ENCODE measurements at regions not wholly inside any gene's neighbourhood (a gene's known extent, or its start where the extent isn't known, plus 50 kb on each side); places are given as distances from the start of the nearest gene placed in this dataset.

GRCh38 chr9:81096625-81097024 lies 592.7 kb downstream of the TLE1 start:
- TF ChIP-seq POLR2A (IDR thresholded peaks at IDR 0.05) (no peak), CTCF (IDR thresholded peaks at IDR 0.05) (no peak)
- H3K4me3 ChIP-seq (ENCODE audit: low read depth, poor library complexity, severe bottlenecking): no peak overlapping the region
- 46 to 53% methylated on average over 2 of the region's 2 CpGs for WGBS, 2 donors
- no peak for DNase-seq (ENCODE audit: low spot score in 2 of 2)
- intact Hi-C loops (cut with DNase I; ENCODE audit: low total_unique reads): no loop called here

GRCh38 chr9:81092057-81092456 lies 597.3 kb downstream of the TLE1 start:
- TF ChIP-seq POLR2A (IDR thresholded peaks at IDR 0.05): no peak
- TF ChIP-seq CTCF (IDR thresholded peaks at IDR 0.05): no peak
- WGBS, 2 donors: 88 to 92% methylated on average over 2 of the region's 2 CpGs
- DNase-seq (ENCODE audit: low spot score in 2 of 2): no peak
- intact Hi-C loops (cut with DNase I; ENCODE audit: low total_unique reads): no loop called here
- no peak overlapping the region for H3K4me3 ChIP-seq (ENCODE audit: low read depth, poor library complexity, severe bottlenecking)

- DNase-seq (ENCODE audit: low spot score in 2 of 2): no peak
- H3K4me3 ChIP-seq (ENCODE audit: low read depth, poor library complexity, severe bottlenecking): no peak overlapping the region
- intact Hi-C loops (cut with DNase I; ENCODE audit: low total_unique reads): no loop called here
- 89 to 92% methylated on average over 2 of the region's 2 CpGs for WGBS, 2 donors
- TF ChIP-seq POLR2A (IDR thresholded peaks at IDR 0.05) (no peak), CTCF (IDR thresholded peaks at IDR 0.05) (no peak)
These were observed 601.0 kb downstream of the TLE1 start for GRCh38 chr9:81088341-81088740.

- DNase-seq (ENCODE audit: low spot score in 2 of 2): no peak
- TF ChIP-seq CTCF (IDR thresholded peaks at IDR 0.05): no peak
- TF ChIP-seq POLR2A (IDR thresholded peaks at IDR 0.05): no peak
- intact Hi-C loops (cut with DNase I; ENCODE audit: low total_unique reads): no loop called here
- WGBS, 2 donors: 70 to 83% methylated on average over 3 of the region's 3 CpGs
- H3K4me3 ChIP-seq (ENCODE audit: low read depth, poor library complexity, severe bottlenecking): no peak overlapping the region
These were observed 602.9 kb downstream of the TLE1 start for GRCh38 chr9:81086416-81086815.

- DNase-seq (ENCODE audit: low spot score in 2 of 2): no peak
These were observed 605.4 kb downstream of the TLE1 start for GRCh38 chr9:81083854-81084512.

More at GRCh38 chr9:81083854-81084512, 605.4 kb downstream of the TLE1 start:
- TF ChIP-seq CTCF (IDR thresholded peaks at IDR 0.05) (no peak), POLR2A (IDR thresholded peaks at IDR 0.05) (no peak)
- H3K4me3 ChIP-seq (ENCODE audit: low read depth, poor library complexity, severe bottlenecking): no peak overlapping the region
- intact Hi-C loops (cut with DNase I; ENCODE audit: low total_unique reads): no loop called here
- 64 to 68% methylated on average over 3 of the region's 3 CpGs for WGBS, 2 donors
